ENCODE measurements at regions not wholly inside any gene's neighbourhood (a gene's known extent, or its start where the extent isn't known, plus 50 kb on each side); places are given as distances from the start of the nearest gene placed in this dataset.

DNA sequence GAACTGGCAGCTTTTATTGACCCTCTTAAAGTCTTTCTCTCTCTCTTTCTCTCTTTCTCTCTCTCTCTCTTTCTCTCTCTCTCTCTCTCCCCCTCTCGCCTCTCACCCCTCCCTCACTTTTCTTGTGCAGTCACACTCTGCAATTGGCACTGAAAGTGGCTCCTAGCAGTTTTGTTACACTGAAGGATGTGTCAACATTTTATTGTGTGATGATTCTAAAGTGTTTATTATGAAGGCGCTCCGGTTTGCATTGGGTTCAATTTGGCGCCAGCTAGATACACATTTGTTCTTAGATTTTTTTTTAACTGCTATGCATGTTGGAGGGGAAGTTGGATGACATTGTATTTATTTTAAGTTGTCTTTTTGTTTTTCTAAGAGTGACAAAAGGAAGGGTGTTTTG lies 64.0 kb upstream of the CHRM3 start:
- DNase-seq (ENCODE audit: low spot score): no peak

DNA sequence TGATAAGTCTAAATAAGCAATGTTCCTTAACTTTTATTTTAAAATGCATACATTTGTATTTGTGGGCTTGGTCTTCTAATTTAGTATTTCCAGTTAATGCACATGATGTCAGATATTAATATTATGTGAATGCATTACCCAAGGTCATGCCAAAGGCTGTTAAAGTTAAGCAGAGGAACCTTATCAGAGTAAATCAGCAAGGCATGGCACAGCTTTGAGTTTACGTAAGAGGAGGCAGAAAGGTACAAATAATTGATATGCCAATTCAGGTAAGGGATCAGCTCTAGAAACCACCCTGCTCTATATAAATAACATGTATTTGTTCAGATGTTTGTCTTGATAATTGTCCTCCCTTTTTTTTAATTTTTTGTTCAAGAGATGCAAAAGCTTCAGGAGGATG lies 64.5 kb upstream of the CHRM3 start:
- DNase-seq (ENCODE audit: low spot score): no peak

DNA sequence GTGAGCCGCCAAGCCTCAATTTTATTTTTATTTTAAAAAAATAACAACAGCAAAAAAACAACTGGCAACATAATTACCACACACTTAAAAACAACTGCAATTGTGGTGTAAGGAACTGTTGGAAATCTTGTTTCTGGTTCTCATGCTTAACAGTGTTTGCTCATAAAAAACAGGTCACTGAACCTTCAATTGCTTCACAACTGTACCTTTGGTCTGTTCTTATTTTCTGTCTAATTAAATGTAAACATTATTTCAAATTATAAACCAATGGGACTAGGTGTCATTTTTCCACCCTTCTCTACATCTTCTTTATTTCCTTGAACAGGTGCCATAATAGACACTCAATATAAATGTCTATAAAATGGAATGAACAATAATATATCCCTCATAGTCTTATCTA lies 68.4 kb upstream of the CHRM3 start:
- no peak for DNase-seq (ENCODE audit: low spot score)

DNA sequence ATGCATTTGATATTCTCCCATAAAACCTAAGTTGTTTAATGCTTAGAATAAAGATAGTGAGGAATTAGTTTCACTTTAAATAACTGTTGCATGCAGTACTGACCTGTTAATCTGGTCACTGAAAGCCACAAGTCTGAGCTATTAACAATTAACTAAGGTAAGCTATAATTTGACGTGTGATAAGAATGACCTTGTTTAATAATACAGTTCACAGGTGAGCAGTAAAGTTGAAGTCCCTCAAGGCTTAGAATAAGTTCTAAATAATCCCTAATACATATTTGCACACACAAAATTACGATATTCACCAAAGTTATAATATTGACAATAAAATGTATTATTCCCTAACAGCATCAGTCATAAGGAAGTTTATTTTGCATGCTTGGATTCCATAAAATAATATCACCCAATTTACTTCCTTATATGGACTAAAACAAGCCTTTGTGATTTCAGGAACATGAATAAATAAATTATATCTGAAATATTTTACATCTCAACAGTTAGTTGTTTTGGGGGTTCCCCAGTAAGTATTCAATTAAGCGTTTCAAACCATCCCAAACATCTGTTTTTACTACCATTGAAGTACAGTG lies 70.6 kb upstream of the CHRM3 start:
- no peak for DNase-seq (ENCODE audit: low spot score)

DNA sequence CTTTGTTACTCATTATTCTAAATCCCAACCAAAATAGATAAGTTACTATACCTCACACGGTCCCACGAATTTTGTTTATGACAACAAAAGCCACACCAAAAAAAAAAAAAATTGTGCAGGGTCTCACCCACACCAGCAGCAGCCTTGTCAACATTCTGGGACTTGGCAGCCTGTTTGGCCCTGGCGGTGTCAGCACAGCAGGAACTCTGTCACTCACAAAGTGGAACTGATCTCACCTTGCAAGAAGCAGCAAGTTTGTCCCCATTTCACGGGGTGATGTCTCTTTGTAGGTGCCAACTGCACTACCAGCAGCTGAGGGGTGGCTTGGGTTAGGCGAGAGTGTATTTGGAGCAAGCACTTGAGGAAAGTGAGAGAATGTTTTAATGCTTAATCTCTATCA lies 75.0 kb upstream of the CHRM3 start:
- DNase-seq (ENCODE audit: low spot score): no peak

DNA sequence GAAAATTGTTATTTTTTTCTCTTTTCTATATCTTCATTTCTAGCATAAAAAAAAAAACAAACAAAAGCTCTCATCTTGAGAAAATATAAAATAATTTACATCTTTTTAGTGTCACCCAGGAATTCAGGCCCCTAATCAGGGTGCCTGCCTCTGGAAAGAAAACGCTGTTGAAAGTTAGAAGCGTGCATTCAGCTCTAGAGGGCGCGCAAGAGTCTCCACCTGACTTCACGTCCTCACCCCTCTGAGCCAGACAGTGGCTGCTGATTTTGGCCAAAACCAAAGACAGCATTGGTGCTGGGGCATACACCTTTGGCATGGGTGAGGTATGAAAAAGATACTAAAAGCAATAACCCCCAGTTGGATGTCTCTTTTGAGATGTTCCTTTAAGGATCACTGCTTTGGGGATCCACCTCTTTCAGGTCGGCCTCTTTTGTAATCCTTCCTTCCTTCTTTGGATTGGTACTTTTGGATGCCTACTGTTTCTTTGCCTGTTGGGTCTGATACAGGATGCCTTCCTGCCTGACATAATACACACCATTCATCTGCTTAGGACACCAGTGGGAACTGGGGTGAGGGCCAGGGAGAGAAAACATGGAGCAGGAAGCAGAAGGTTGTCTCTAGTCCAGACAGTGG lies 77.6 kb upstream of the CHRM3 start:
- DNase-seq (ENCODE audit: low spot score): peak; percentile 12

DNA sequence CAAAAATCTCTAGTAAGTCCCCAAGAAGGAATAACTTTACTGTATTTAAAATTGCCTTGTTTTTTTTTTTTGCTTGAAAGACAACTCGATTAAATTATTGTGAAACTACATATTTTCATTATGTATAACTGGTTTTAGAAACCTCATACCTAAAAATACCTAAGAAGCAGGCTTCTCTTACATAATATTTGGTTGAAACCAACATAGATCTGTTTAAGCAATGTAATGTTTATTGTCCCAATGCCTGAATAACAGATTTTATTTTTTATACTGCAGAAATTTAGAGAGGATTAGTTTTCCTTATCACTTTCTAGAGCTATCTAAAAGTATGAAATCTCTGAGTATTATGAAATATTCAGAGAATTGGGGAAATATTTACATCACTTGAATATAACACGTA lies 78.5 kb upstream of the CHRM3 start:
- DNase-seq (ENCODE audit: low spot score): no peak

DNA sequence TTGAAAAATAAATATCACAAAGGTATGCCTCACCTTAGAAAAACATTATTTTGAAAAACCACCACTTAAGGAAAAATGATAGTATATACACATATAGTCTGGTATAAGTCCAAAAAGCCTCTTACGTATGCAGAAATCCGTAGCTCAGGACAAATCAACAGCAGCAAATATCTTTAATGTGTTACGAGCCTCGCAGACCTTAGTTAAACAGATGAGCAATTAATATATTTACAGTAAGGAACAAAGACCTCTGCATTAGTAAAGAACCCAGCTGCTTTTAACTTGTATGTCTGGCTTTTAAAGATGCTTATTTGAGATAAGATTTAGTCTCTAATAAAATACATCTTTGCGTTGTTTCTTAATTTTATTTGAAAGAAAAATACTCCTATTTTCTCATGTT lies 79.9 kb upstream of the CHRM3 start:
- DNase-seq (ENCODE audit: low spot score): no peak

DNA sequence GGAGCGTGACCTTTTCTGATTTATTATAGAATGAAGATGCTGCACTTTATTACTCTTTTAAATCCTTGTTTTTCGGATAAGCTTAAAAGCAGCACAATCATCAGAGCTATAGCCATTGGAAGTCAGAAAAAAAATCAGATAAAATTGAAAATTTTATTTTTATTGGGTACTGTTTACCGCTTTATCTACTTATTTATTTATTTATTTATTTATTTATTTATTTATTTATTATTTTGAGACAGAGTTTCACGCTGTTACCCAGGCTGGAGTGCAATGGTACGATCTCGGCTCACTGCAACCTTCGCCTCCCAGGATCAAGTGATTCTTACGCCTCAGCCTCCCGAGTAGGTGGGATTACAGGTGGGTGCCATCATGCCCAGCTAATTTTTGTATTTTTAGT lies 83.1 kb upstream of the CHRM3 start:
- no peak for DNase-seq (ENCODE audit: low spot score)

DNA sequence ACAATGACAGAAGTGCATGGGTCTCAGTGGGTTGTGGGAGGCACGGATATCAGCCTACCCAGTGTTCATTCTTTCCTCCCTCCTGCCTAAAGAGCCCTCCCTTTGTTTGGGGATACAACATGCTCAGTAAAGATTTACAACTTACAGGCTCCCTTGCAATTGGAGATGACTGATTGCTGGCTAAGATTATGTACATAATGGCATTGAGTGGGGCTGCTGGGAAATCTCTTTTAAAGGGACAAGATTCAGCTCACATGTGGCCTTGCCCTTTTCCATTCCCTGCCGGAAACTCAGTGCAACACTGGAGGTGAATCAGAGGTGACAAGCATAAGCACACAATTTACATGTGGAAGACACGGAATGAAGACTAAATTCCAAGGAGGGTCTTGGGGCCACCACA lies 83.7 kb upstream of the CHRM3 start:
- no peak for DNase-seq (ENCODE audit: low spot score)

DNA sequence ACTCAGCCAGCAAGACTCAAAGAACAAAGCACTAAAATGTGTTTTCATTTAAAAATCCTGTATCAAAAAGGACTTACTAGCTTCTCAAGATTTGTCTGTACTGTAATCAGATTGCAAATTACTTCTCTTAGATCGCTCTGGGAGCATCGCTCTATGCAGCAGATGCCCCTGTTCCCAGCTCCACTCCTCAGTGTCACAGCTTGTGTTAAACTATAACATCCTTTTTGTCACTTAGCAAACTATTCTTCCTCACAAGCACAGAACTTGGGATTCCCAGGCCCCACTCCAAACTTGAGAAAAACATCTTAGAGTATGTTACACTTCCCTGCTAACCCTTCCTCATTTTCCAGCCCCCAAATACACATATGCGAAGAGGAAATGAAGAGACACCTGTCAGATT lies 85.1 kb upstream of the CHRM3 start:
- no peak for DNase-seq (ENCODE audit: low spot score)

DNA sequence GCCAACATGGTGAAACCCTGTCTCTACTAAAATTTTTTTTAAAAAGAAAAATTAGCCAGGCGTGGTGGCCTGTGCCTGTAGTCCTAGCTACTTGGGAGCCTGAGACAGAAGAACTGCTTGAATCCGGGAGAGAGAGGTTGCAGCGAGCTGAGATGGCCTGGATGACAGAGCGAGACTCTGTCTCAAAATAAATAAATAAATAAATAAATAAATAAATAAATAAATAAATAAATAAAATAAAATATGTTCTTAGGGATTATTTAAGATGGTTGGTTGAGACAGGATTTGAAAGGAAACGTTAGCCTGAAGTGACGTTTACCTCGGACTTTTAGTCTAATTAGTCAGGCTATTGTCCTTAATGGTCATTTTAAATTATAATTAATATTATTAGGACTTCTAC lies 88.5 kb upstream of the CHRM3 start:
- no peak for DNase-seq (ENCODE audit: low spot score)

DNA sequence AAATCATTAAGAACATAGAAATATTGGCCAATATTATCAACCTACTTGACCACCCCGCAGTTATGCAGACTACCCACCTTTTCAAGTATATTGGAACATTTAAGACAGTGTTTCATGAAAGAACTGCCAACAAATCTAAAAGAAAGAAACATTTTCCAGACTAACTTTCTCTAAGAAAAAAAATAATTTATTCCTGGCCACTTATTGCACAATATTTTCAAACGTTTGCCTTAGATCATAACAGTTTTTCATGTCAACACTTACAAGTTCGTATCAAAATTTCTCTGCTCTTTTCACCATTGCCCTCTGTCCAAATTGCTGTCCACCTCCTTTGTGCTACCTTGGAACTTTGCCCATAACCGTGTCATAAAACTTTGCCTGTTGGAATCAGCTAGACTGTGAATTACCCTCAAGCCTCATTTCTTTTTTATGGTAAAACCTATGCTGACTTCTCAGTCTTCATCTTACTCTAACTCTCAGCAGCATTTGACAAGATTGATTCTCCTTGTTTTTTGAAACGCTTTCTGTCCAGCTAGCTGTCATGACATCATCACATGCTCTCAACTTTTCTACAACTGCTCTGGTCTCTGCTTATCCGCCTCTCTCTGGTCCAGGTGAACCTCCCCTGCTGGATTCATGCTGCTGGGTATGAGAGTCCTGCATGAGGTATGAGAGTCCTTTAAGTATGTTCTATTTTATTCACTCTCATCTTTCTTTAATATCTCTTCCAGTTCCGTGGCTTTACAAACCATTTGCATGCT lies 92.8 kb upstream of the CHRM3 start:
- peak; percentile 6 for DNase-seq (ENCODE audit: low spot score)

DNA sequence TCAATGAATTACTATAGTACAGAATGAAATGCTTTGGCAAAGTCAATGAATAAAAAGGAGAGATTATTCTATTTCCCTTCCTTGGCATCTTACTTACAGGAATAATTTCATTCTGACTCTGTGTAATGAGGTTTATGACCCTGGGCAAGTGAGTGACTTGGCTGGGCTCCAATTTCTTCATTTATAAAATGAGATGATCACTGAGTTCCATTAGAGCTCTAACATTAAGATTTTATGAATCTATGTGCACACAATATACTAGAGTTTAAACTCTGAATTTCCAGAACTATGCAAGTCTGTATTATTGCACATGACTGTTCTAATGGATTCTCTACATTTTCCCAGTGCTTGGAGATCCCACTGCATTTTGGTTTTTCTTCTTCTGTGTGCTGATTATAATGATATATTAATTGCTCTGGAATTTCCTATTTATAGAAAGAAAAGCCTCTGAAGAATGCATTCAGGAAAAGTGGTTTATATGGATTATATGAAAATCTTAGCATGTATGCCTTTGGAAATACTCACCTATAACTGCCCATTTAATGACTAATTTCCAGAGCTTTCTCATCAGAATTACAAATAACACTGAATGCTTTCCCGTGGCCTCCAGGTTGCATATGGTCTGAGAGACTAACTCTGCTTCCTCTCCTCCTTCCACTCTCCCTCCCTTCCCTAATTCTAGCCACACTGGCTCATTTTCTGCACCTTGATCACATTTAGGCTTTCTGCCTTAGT lies 97.4 kb upstream of the CHRM3 start:
- no peak for DNase-seq (ENCODE audit: low spot score)

DNA sequence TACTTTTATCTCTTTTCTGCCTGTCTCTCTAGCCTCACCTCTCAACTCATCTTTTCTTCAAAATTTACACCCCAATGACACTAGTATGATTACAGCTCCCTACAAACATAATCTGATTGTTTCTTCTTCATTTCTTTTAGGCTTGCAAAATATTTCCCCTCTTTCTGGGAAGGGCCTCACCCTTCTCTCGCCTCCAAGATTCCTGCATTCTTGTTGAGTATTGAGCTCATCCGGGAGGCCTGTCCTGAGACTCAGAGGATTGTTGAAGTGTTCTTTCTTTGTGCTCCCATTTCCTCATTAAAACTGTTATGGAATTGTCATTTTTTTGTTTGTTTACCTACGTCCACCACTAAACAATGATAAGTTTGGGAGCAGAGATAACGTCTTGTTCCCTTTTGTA lies 99.1 kb upstream of the CHRM3 start:
- DNase-seq (ENCODE audit: low spot score): no peak

DNA sequence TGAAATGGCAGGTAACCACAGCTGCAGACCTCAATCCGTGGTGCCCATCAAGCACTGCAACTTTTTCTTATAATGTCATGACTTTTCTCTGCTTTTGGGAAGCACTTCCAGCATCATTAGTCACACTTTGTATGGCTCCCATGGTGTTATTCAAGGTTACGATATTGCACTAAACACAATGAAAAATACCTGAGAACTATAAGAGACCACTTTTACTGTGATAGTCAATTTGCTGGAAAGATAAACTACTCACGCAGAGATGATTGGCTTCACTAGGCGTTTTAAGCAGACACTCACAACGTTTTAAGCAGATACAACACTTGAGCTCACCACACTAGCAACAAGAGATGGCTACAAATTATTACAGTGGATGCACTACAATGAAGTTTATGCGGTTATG lies 103.2 kb upstream of the CHRM3 start:
- DNase-seq (ENCODE audit: low spot score): no peak

DNA sequence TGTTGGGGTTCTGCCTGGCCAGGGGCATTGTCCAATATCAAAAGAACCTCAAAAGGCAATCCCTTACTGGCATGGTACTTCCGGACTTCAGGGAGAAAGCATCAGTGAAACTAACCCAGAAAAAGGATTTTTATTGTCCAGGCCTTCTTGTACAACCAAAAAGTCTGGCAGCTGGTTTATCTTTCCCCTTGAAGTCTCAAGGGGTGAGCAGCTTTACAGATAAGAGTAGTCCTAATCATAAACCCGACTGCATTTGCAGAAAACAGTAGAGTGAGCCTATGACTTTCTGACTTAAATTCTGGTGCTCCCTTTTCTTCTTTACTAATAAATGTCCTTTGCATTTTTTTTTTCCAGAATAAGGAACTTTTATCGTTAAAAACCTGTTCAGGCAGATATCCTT lies 104.0 kb upstream of the CHRM3 start:
- DNase-seq (ENCODE audit: low spot score): no peak

DNA sequence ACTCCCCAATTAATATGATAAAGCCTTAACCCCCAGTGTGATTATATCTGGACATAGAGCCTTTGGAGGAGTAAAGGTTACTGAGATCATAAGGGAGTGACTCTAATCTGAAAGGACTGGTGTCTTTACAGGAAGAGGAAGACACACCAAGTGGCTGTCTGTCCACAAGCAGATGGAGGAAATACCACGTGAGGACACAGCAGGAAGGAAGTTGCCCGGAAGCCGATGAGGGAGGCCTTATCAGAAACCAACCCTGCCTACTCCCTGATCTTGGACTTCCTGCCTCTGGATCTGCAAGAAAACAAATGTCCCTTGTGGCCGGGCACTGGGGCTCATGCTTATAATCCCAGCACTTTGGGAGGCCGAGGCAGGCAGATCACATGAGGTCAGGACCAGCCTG lies 110.3 kb upstream of the CHRM3 start:
- no peak for DNase-seq (ENCODE audit: low spot score)

DNA sequence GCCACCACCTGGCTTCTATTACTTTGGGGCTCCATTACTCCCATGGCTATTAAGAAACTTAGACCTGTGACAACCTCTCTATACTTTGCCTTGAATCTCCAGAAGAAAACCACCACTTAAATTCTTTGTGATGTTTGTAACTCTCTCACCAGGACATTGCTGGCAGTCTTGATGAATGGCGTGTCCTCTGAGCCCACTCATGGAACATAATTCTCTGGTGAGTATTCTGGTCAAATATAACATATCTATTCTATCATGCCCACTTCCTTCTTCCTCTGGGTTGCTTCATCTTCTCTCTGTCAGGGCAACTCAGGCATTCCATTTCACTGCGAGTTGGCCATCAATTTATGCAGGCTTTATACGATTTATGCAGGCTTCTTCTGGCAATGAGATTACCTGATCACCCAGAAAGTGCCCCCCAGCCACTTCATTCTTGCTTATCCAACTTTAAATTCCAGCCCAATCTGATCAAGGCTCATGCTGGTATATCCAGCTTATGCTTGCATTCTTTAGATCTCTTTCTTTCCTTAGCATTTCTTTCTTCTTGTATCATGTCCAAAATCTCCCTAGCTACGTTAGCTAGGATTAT lies 112.0 kb upstream of the CHRM3 start:
- no peak for DNase-seq (ENCODE audit: low spot score)

DNA sequence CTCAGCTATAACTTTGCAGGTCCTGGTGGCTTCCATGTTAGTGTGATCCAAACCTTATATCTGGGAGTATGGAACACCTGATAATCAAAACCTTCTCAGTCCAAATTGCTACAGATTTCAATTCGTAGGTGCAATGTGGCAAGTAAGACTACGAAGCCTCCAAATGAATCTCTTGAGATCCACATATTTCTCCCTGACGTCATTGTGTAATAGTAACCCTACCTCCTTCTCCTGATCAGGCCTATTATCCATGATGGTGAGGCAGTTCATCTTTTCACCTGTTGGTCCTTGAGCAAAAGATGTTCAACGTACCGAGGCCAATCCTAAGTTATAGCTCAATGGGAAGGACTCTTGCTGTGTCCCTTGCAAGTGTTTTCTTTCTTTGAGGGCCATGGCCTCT lies 115.9 kb upstream of the CHRM3 start:
- DNase-seq (ENCODE audit: low spot score): no peak

DNA sequence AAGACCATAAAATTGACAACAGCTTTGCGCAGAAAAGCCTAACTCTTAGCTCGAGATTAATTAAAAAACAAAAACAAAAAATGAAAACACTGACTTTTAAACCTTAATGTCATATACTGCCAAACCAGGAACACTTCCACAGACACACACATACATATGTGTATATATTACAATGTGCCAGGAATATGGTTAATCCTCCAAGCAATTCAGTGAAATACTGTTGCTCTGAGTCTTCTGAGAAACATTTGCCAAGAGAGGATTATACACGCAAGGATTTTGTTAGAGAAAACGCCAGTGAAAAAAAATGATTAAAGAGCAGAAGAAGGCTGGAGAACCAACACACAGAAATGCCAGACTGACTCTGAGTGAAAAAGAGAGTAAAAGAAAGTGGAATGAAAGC lies 116.7 kb upstream of the CHRM3 start:
- DNase-seq (ENCODE audit: low spot score): no peak

DNA sequence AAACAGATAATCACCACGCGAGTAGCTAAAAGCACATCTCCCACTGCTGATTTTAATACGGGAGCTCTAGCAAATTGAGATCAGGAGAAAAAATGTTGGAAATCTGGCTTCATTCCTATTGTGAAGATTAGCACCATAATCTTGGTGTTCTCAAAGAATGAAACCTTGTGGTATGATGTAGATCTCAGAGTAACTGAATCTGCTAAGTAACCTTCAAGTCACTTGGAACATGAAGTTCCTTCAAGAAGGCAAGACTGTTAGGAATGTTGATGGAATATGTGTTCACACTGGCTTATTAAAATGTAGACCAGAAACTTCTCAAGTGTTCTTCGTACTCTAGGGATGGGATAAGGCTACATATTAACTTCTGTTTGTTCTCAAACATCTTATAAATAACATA lies 117.4 kb upstream of the CHRM3 start:
- no peak for DNase-seq (ENCODE audit: low spot score)

DNA sequence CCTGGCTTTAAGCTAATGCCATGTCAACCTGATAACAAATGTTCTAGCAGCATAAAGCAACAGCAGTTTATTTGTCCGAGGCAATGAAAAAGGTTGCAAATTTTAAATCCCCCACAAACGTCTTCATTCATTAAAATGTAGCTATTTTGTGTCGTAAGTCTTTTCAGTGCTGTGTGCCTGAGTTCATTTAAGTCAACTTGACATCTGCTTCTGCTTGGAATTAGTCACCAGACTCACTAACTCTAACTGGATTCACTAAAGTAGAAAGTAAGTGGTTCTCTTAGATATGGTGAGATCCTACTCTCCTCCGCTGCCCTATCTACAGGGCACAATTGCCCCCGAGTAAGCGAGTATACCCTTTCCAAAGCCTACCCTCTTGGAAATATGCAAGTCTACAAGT lies 118.4 kb upstream of the CHRM3 start:
- DNase-seq (ENCODE audit: low spot score): no peak
